IPS-11a (cell line): ENCODE measurements at regions not wholly inside any gene's neighbourhood (a gene's known extent, or its start where the extent isn't known, plus 50 kb on each side); places are given as distances from the start of the nearest gene placed in this dataset.
"Not testable (repeated sequence)": the region's sequence is repeated elsewhere in the genome, so short reads cannot be mapped to it uniquely, and the experiment has no call there.

Experiments
- H3K4me3 ChIP-seq: one replicate; pipeline ENCODE4 v1.5.1; 2013; ENCODE audit warnings: low read depth, low read length, control low read depth

- H3K4me3 ChIP-seq: no peak overlapping the region
These were observed 1313.3 kb downstream of the KCNT2 start for GRCh38 chr1:195294911-195295310.

GRCh38 chr1:195278644-195279043 lies 1329.6 kb downstream of the KCNT2 start:
- no peak overlapping the region for H3K4me3 ChIP-seq

- no peak overlapping the region for H3K4me3 ChIP-seq
These were observed 1332.5 kb downstream of the KCNT2 start for GRCh38 chr1:195275710-195276109.

GRCh38 chr1:195251900-195252299 lies 1356.3 kb downstream of the KCNT2 start:
- no peak overlapping the region for H3K4me3 ChIP-seq

- H3K4me3 ChIP-seq: no peak overlapping the region
These were observed 1364.7 kb downstream of the KCNT2 start for GRCh38 chr1:195243492-195243891.

GRCh38 chr1:195241066-195241465 lies 1367.2 kb downstream of the KCNT2 start:
- H3K4me3 ChIP-seq: no peak overlapping the region

GRCh38 chr1:195238313-195238712 lies 1369.9 kb downstream of the KCNT2 start:
- H3K4me3 ChIP-seq: no peak overlapping the region

GRCh38 chr1:195236991-195237889 lies 1371.0 kb downstream of the KCNT2 start:
- H3K4me3 ChIP-seq: no peak overlapping the region

GRCh38 chr1:195218428-195219212 lies 1389.6 kb downstream of the KCNT2 start:
- H3K4me3 ChIP-seq: no peak overlapping the region

- H3K4me3 ChIP-seq: no peak overlapping the region
These were observed 1406.0 kb downstream of the KCNT2 start for GRCh38 chr1:195202241-195202640.

- H3K4me3 ChIP-seq: no peak overlapping the region
These were observed 1407.5 kb downstream of the KCNT2 start for GRCh38 chr1:195200772-195201171.

- H3K4me3 ChIP-seq: no peak overlapping the region
These were observed 1411.1 kb downstream of the KCNT2 start for GRCh38 chr1:195197116-195197515.

- H3K4me3 ChIP-seq: no peak overlapping the region
These were observed 1412.7 kb downstream of the KCNT2 start for GRCh38 chr1:195195423-195196057.

GRCh38 chr1:195193134-195193533 lies 1415.1 kb downstream of the KCNT2 start:
- H3K4me3 ChIP-seq: no peak overlapping the region

- no peak overlapping the region for H3K4me3 ChIP-seq
These were observed 1419.4 kb downstream of the KCNT2 start for GRCh38 chr1:195188821-195189220.

GRCh38 chr1:195186544-195186943 lies 1421.7 kb downstream of the KCNT2 start:
- H3K4me3 ChIP-seq: no peak overlapping the region

- H3K4me3 ChIP-seq: no peak overlapping the region
These were observed 1422.5 kb downstream of the KCNT2 start for GRCh38 chr1:195185736-195186135.

GRCh38 chr1:195185321-195185720 lies 1422.9 kb downstream of the KCNT2 start:
- no peak overlapping the region for H3K4me3 ChIP-seq

- H3K4me3 ChIP-seq: no peak overlapping the region
These were observed 1434.5 kb downstream of the KCNT2 start for GRCh38 chr1:195173753-195174152.

- H3K4me3 ChIP-seq: not testable (repeated sequence)
These were observed 1448.4 kb downstream of the KCNT2 start for GRCh38 chr1:195159795-195160194.

GRCh38 chr1:195158091-195158490 lies 1450.1 kb downstream of the KCNT2 start:
- no peak overlapping the region for H3K4me3 ChIP-seq
